ENCODE measurements at regions not wholly inside any gene's neighbourhood (a gene's known extent, or its start where the extent isn't known, plus 50 kb on each side); places are given as distances from the start of the nearest gene placed in this dataset.
A peak's percentile ranks its signal among the peaks of the same experiment; 100 is the strongest.
"Not testable (repeated sequence)": the region's sequence is repeated elsewhere in the genome, so short reads cannot be mapped to it uniquely, and the experiment has no call there.

DNA sequence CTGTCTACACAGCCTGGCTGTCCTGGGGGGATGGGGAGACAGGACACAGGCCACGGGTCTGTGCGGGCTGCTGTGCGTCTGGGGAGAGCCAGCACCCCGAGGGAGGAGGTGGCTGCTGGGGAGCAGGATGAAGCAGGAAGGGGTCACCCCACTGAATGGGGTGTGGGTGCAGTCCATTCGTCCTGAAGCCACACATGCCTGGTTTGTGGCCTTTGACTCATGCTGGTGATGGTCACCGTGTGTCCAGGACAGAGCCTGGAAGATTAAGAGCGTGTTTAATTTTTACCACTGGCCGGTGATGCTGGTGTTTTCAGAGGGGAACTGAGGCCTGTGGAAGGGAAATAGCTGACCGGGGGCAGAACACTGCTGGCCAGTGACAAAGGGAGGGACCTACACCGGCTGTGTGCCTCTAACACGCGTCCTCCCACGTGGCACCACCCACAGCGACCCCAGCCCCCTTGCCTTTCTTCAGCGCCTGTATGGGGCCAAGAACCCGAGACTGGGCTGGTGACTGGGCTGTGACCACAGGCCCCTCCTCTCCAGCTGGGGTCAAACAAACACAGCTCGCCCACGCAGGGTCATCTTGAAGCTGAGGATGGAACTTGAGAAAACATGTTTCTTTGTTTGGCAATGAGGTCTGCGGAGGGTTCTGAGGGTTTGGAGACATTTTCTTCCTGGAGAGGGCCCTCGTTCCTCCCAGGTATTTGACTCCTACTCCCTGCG lies 99.5 kb upstream of the LRPAP1 start:
- not testable (repeated sequence) for DNase-seq

DNA sequence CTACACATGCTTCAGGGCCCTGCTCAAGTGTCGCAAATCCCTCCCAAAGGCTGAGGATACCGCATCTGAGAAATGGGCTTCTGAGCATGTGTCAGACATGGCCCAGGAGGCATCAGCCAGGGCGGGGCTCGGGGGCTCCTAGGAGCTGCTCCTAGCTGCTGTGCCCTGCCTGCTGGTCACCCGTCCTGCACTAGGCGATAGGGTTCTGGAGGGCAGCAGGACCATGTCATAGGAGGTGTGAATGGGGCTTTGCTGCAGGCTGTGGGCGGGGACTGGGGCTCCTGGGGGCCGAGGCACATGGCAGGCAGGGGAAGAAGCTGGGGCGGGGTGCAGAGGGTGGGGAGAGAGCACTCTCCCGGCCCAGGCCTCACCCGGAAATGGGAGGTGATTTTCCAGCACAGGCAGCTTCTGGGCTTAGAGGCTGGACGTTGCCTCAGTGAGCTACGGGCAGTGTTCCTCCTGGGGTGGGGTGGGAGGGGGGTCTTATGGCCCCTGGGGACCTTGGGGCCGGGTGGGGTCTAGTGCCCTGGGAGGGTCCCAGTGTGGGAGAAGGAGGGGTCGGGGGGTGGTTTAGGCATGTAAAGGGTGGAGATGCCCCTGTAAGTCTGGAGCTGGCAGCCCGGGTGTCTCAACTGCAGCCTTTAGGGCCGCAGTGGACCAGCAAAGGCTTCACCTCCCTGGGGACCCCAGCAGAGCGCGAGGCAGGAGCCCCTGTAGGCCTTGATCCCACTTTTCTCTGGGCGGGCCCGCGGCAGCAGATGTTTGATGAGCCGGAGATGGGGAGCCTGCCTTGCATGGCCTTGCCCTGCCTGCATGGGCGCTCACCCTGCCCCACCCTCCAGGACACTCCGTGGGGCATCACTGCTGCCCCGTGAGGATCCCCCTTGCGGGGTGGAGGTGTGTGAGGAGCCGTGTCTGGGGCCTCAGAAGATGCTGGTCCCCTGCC lies 98.6 kb upstream of the LRPAP1 start:
- DNase-seq = no peak

DNA sequence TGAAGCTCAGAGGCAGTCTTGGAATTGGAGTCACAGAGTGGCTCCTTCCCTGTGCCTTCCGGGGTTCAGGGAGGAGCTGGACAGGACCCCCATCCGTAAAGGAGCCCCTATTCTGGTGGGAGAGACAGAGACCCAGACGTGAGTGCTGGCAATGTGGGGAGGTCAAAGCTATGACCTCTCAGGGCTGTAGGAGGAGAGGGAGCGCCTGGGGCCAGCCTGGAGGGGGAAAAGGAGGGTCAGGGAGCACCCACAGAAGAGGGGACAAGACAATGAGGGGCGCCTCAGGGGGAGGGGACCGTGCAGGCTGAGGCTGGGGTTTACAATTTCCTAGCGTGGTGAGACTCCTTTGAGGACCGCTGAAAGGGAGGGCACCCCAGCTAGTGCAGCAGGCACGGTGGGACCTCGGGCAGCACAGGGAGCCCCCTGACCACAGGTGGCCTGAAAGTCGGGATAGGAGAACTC lies 97.9 kb upstream of the LRPAP1 start:
- no peak for DNase-seq

DNA sequence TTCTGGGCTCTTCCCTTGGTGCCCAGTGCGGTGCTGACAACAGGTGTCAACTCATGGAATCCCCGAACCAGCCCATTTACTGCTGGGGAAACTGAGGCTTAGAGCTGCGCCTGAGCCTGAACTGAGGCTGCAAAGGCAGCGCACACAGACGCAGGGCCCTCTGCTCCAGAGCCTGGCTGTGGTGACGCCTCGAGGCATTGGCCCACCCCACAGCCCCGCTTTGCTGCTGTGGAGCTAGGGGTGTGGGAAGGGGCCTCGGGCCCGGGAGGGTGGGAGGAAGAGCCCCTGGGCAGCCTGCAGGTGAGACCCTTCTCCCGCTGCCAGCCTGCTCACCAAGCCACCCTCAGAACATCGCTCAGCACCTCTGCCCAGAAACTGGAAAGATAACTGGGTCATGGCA lies 97.4 kb upstream of the LRPAP1 start:
- no peak for DNase-seq

DNA sequence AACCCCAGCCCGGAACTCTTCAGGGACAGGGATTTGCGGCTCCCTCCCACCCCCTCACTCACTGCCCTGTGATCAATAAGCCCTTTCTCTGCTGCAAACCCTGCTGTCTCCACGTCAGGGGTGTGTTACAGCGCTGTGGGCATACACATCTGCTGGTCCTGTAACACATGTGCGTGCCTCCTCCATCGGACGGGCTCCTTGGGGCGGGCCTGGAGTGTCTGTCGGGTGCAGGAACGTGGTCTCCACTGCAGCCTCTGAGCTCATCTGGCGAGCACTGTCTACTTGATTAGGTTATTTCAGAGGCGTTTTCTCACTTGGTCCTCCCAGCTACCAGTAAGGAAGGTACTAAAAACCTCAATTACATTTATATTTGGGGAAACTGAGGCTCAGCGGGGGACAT lies 97.0 kb upstream of the LRPAP1 start:
- DNase-seq = not testable (repeated sequence)

DNA sequence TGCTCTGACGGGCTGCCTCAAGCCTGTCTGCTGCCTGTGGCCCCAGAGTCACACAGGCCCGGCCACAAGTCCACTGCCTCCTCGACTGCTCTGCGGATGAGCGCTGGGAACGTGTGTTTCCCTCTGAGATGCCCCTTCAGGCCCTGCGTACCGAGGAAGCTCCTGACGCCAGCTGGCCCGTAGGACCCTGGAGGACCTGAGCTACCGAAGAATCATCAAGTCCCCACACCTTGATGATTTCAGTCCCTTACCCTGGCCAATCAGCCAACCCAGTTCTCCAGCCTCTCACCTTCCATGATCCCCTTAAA lies 96.6 kb upstream of the LRPAP1 start:
- DNase-seq = no peak

DNA sequence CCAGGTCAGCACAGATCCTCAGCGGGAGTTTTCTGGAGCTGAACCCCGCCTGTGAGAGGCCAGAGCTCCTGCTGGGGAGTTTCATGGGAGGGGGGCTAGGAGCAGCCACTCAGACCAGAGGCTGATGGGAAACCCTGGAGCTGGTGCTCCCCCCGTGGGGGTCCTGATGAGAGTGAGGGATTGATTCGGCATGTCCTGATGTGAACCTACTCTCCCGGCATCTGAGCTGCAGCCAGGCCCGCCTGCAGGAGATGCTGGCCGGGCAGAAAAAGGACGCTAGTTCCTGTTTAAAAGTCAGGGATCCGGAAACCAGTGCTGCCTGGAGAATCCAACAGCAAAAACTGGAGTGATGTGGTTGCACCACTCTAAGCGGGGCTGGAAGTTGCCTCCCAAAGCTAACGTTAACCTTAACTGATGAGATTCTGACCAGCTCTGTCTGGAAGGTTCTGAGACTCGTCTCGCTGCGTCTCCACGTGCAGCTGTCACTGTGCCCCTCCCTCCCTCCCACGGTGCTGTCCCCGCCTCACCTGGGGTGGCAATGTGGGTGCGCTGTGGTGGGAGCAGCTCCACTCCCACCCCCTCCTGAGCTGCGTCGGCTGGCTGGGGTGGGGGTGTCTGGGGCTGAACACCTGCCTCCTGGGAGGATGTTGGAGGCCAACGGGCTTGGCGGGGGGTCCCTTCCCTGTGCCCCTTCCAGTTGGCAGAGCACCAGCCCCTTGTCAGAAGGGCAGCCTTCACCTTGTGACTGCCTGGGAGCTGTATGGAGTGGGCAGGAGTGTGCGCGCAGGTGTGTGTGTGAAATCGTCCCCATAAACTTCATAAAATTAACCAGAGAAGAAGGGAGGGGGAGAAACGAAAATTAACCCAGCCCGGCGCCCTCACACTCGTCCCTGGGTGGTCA lies 96.0 kb upstream of the LRPAP1 start:
- DNase-seq = not testable (repeated sequence)

DNA sequence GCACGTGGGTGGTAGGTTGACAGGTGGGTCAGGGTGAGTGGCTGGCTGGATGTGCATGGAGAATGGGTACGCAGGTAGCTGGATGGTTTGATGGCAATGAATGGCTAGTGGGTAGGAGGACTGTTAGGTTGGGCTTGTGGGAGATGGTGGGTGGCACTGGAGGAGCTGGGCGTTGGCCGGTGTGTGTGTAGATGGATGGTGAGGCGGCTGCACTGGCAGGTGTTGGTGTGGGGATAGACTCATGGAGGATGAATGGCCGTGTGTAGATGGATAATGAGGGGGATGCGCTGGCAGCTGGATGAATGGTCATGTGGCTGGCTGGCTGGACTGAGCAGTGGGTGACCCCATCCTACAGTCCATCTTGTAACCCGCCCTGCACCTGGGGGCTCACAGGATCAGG lies 95.2 kb upstream of the LRPAP1 start:
- not testable (repeated sequence) for DNase-seq

DNA sequence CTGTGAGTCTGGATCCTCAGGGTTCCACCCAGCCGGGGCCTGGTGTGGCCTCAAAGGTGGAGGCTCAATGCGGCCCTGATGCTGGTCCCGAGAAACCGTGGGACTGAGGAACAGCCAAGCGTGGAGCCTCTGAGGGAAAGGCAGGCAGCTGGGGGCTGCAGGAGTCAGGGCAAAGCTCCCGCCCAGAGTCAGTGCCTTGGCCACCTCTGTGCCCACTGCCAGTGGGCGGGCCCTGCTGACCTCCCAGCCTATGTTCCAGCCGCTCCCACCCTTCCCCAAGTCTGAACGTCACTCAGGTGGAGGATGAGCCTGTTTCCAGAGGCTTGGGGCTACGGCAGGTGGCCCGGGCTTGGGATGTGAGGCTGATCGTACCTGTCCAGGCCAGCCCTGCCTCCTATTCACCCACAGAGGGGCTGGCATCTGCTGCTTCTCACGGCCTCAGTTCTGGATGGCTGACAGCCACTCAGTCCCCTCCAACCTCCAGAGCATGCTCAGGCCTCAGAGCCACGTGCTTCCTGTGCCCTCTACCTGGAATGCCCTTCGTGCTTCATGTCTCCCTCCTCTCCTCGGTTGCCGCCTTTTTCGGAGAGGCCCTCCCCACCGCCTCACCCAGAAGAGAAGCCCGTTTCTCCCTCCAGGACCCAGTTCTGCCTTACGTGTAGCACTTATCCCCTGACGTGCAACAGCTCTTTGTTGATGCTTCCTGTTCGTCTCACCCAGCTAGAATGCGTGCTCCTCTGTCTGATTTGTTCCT lies 94.1 kb upstream of the LRPAP1 start:
- DNase-seq = not testable (repeated sequence)

DNA sequence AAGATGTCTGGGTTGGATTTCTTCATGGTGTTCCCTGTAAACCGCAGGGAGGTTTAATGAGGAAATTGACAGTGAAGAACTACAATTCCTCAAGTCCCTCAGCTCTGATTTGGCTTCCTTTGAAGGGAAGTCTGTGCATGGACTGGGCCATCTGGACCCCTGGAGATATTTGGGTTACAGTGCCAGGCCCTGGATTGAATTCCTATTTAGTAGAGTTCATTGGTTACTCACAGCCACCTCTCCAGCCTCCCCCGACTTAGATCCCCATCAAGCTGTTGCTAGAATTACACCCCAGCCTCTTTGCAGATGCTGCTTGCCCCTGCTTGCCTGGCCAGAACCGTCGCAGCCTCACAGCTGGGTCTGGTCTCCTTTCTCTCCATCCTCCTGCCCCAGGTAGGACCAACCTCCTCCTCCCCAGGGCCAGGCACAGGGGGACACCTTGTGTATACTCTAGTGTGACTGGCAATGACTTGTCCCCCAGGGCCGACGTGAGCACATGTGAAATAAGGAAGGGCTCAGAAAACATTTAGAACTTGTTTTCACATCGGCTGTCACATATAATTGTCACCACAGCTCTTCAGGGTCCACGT lies 93.2 kb upstream of the LRPAP1 start:
- not testable (repeated sequence) for DNase-seq

DNA sequence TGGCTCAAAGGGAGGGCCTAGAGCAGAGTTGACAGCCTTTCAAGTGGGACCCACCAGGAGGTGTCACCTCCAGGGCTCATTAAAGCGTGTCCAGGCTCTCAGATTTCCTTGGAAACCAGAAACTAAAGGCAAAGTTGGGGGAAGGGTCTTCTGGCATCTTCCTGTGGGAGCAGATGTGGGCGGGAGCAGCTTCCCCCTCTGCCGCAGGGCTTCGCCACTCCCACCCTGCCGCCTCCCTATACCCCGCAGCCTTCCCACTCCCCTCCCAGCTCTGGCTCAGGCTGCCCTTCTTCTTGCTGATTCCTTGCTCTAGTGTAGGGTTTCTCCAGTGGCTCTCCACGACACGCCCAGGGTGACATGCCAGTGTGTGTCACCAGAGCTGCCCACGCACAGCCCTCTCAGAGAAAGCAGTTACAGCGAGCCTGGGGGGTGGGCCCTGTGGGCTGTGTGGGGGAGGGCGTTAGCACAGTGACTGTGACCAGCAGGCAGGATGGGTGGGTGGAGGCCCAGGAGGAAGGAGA lies 91.6 kb upstream of the LRPAP1 start:
- DNase-seq = peak; percentile 22

DNA sequence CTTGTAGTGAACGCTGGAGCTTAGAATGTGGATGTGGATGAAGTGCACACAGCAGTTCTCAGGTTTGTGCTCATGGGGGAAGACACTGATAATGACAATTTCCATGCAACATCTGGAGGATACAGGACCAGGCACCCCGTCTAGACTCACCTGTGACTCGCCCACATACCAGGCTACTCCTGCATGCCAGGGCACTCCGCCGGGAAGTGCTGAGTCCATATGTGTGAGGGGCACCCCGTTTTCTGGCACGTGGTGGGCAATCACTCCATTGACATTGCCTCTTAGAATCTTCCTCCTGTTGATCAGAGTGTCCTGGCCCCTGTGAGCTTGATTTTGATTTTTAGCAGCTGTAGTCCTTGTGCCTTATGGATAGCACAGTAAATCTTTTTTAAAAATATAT lies 90.9 kb upstream of the LRPAP1 start:
- DNase-seq = no peak

DNA sequence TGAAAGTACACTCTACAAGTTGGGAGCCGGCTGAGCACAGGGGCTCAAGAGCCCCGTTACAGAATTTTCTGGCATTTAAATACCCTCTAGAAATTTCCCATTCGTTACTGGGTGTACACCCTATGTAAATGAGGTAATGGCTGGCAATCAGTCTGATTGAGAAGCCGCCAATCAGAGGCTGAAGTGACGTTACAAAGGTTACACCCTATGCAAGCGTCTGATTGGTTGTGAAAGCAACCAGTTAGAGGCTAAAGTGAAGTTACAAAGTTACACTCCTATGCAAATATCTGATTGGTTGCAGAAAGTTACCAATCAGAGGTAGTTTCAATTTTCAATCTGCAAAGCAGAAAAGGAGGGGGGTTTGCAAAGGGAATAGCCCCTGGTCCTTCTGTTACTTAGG lies 88.1 kb upstream of the LRPAP1 start:
- not testable (repeated sequence) for DNase-seq

DNA sequence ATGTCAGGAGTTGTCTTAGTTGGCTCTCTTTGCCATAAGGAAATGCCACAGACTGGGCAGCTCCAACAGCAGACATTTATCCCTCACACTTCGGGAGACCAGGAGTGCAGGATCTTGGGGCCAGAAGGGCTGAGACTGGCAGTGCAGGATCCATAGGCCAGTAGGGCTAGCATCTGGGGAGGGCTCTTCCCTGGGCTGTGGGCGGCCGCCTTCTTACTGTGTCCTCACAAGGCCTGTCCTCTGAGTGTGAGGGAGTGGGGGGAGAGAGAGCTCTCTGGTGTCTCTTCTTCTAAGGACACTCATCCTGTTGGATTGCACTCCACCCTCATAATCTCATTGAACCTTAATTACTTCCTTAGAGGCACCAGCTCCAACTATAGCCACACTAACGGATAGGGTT lies 87.5 kb upstream of the LRPAP1 start:
- not testable (repeated sequence) for DNase-seq

DNA sequence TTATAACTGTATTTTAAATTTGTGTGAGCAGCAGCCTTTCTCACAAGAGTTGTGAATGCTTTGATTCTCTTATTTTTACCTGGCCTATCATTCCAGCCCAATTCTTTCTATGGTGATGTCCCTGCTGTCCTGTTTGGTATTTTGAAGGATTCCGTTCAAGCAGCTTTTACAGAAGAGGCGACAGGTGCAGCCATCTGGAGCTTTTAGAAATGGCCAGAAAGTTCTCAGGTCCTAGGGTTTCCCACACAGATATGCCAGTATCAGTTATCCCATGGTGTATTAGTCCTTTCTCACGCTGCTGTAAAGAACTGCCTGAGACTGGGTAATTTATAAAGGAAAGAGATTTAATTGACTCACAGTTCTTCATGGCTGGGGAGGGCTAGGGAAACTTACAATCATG lies 86.1 kb upstream of the LRPAP1 start:
- DNase-seq = not testable (repeated sequence)

DNA sequence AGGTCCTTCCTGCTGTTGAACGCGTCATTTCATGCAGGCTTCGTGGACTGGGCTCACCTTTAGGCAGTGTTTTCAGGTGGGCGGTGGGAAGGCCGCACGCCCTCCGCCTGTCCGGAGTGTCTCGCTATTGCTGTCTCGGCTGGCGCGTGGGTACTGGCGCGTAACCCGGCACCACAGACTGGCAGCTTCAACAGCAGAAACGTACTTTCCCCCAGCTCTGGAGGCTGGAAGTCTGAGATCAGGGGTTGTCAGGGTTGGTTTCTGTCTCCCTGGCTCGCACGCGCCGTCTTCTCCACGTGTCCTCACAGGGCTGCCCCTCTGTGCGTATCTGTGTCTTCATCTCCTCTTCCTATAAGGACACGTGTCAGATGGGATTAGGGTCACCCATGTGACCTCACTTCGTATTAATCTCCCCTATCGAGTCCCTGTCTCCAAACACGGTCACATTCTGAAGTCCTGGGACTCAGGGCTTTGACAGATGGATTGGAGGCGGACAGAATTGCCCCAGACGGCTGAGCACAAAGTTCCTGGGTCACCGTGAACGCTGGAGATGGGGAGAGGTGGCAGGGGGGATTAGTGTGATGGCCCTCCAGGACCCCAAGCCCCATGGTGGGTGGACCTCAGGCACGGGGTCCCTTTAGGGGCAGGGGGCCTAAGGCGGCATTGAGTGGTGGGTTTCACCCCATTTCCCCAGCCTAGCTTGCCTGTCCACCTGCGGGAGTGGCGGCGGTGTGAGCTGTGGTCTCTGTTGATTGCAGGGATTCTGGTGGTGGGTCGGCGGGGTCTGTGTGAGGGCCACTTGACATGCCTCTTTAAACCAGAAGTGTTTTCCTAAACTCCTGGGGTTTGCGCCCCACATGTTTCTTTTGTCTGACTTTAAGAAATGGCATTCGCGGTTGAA lies 83.4 kb upstream of the LRPAP1 start:
- DNase-seq = no peak

DNA sequence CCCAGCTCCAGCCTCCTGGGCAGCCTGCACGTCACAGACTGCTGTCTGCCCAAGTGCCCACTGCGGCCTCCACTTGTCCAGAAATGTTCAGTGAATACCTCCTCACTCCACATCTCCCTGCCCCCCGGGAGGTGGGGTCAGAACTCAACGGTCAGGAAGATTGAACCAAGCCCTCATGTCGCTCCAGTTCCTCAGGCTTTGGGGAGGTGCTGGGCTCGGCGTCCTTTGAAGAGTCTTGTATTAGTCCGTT lies 82.4 kb upstream of the LRPAP1 start:
- no peak for DNase-seq

DNA sequence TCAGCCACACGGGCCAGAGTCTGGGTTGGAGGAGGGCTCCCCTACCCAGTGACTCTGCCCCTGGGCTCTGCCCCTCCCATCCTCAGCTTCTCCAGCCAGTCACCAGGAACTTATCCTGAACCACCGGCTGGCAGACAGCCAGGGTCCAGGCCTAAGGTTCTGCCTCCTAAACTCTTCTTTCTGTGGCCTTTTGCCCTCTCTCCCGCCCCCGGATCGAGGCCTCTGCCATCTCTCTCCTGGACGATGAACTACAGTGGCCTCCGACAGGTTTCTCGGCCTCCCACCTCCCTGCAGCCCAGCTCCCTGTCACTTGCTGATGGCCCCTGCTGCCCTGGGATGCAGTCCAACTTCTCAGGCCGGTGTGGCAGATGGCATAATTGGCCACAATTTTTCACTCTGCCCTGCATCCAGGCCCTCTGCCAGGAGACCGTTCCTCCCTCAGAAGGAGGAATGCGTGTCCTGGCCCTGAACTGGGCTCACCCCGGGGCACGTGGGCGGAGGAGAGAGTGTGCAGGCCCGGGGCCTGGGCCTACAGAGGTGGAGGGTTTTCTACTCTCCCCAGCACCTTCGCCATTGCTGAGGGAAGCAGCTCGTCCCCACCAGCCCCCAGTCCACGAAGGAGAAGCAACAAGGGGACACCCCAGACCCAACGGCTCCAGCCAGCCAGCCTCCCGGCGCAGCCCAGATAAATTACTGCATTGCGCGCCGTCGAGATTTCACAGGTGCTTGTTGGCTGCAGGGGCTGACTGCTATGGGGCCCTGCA lies 81.9 kb upstream of the LRPAP1 start:
- DNase-seq = no peak

DNA sequence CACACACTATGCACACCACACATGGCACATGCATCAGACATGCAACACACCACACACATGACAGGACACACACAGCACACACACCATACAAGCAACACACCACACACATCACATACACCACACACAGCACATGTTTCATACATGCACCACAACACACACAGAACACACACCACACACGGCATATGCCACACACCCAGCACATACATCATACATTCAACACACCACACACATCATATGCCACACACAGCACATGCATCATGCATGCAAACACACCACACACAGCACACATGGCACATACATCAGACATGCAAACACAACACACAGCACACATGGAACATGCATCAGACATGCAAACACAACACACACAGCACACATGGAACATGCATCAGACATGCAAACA lies 80.7 kb upstream of the LRPAP1 start:
- no peak for DNase-seq

DNA sequence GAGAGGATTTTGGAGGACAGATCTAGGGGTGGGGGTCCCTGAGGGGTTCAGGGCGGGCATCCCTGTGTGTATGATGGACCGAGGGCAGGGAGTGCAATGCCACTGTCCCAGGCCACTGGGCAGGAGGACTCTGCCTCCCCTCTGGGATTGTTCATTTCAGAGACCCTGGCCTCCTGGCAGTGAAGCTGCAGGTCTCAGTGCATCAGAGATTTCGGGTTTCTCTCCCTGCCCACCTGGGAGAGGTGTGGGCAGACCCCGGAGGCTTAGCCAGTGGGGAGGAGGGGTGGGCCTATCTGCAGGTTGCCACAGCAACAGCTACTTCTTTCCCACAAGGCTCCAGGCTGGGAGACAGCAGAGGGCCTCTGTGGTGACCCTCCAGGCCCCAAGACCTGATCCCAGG lies 80.1 kb upstream of the LRPAP1 start:
- no peak for DNase-seq
